Activated CD4-positive, alpha-beta T cell treated with anti-CD3 and anti-CD28 coated beads, Interleukin-2, amount 10 ng/mL, durations not matched to agents 7 days and 5 days (primary cell): ENCODE measurements at regions not wholly inside any gene's neighbourhood (a gene's known extent, or its start where the extent isn't known, plus 50 kb on each side); places are given as distances from the start of the nearest gene placed in this dataset.
A peak's percentile ranks its signal among the peaks of the same experiment; 100 is the strongest.

ENCODE experiments used
- CTCF ChIA-PET: fragments of 350-600 bp; sonication (Branson Sonifier 250); formaldehyde crosslinking; loops from one replicate; lab custom pipeline; 2021; ENCODE audit warnings: antibody characterized with exemption; lab: Charles Lee
- POLR2A ChIA-PET: fragments of 350-600 bp; sonication (Branson Sonifier 250); formaldehyde crosslinking; loops from one replicate; lab custom pipeline; 2021; ENCODE audit warnings: antibody characterized with exemption; lab: Charles Lee
- DNase-seq: peaks from one replicate; pipeline ENCODE4 v3.0.0-alpha.2; 2020
- H3K27ac Mint-ChIP-seq: one replicate; pipeline ENCODE4 v1.8.0; 2021; ENCODE audit warnings: mild to moderate bottlenecking, moderate library complexity, mixed read lengths
- H3K27me3 Mint-ChIP-seq: one replicate; pipeline ENCODE4 v1.8.0; 2021; ENCODE audit warnings: mixed read lengths
- H3K36me3 Mint-ChIP-seq: one replicate; pipeline ENCODE4 v1.8.0; 2021; ENCODE audit warnings: low read depth, mixed read lengths
- H3K4me1 Mint-ChIP-seq: one replicate; pipeline ENCODE4 v1.8.0; 2021; ENCODE audit warnings: mixed read lengths
- H3K4me3 Mint-ChIP-seq: one replicate; pipeline ENCODE4 v1.8.0; 2021; ENCODE audit warnings: mild to moderate bottlenecking, moderate library complexity, mixed read lengths
- H3K9me3 Mint-ChIP-seq: one replicate; pipeline ENCODE4 v1.8.0; 2021; ENCODE audit warnings: mixed read lengths

- Mint-ChIP-seq H3K9me3 (no peaks in the 10 kb centered on the region), H3K27ac (no peak overlapping the region), H3K4me3 (no peak overlapping the region), H3K36me3 (no peaks in the 10 kb centered on the region), H3K27me3 (peaks cover 4% of the 10 kb centered on the region), H3K4me1 (no peaks in the 10 kb centered on the region)
- CTCF ChIA-PET: interaction anchor here (0.6 kb wide), 1 partner anchor 370 kb away, joined by 3 read pairs; no protein-coding TSS in a partner anchor
- POLR2A ChIA-PET: no interaction called here
- peak; percentile 12 for DNase-seq
Measured at GRCh38 chr12:23204933-23205778, 580.2 kb downstream of the ETNK1 start.

GRCh38 chr12:23209793-23210192 is 584.8 kb downstream of the ETNK1 start:
- POLR2A ChIA-PET: no interaction called here
- H3K9me3 Mint-ChIP-seq: no peaks in the 10 kb centered on the region
- CTCF ChIA-PET: no interaction called here
- H3K4me3 Mint-ChIP-seq: no peak overlapping the region
- no peak for DNase-seq
- H3K4me1 Mint-ChIP-seq: no peaks in the 10 kb centered on the region
- no peaks in the 10 kb centered on the region for H3K27me3 Mint-ChIP-seq
- H3K27ac Mint-ChIP-seq: no peak overlapping the region
- no peaks in the 10 kb centered on the region for H3K36me3 Mint-ChIP-seq

- H3K4me1 Mint-ChIP-seq: no peaks in the 10 kb centered on the region
- no peak overlapping the region for H3K27ac Mint-ChIP-seq
- H3K9me3 Mint-ChIP-seq: peaks cover 6% of the 10 kb centered on the region
- DNase-seq: no peak
- no peak overlapping the region for H3K4me3 Mint-ChIP-seq
- CTCF ChIA-PET: no interaction called here
- H3K27me3 Mint-ChIP-seq: no peaks in the 10 kb centered on the region
- POLR2A ChIA-PET: no interaction called here
- H3K36me3 Mint-ChIP-seq: no peaks in the 10 kb centered on the region
Measured at GRCh38 chr12:23210573-23210972, 585.6 kb downstream of the ETNK1 start.

- Mint-ChIP-seq H3K4me1 (no peaks in the 10 kb centered on the region), H3K27ac (no peak overlapping the region), H3K36me3 (no peaks in the 10 kb centered on the region), H3K9me3 (peaks cover 7% of the 10 kb centered on the region), H3K27me3 (no peaks in the 10 kb centered on the region), H3K4me3 (no peak overlapping the region)
- DNase-seq: no peak
- ChIA-PET POLR2A (no interaction called here), CTCF (no interaction called here)
Measured at GRCh38 chr12:23211384-23212320, 586.7 kb downstream of the ETNK1 start.

- no peaks in the 10 kb centered on the region for H3K27me3 Mint-ChIP-seq
- no peaks in the 10 kb centered on the region for H3K4me1 Mint-ChIP-seq
- ChIA-PET POLR2A (no interaction called here), CTCF (no interaction called here)
- no peaks in the 10 kb centered on the region for H3K36me3 Mint-ChIP-seq
- no peak overlapping the region for H3K27ac Mint-ChIP-seq
- no peak overlapping the region for H3K4me3 Mint-ChIP-seq
- no peak for DNase-seq
- H3K9me3 Mint-ChIP-seq: peaks cover 7% of the 10 kb centered on the region
Measured at GRCh38 chr12:23217158-23217557, 592.2 kb downstream of the ETNK1 start.

- ChIA-PET POLR2A (no interaction called here), CTCF (no interaction called here)
- peaks cover 7% of the 10 kb centered on the region for H3K9me3 Mint-ChIP-seq
- H3K27me3 Mint-ChIP-seq: no peaks in the 10 kb centered on the region
- no peaks in the 10 kb centered on the region for H3K36me3 Mint-ChIP-seq
- no peak for DNase-seq
- no peak overlapping the region for H3K27ac Mint-ChIP-seq
- no peak overlapping the region for H3K4me3 Mint-ChIP-seq
- H3K4me1 Mint-ChIP-seq: no peaks in the 10 kb centered on the region
Measured at GRCh38 chr12:23217667-23218066, 592.7 kb downstream of the ETNK1 start.

- CTCF ChIA-PET: no interaction called here
- Mint-ChIP-seq H3K27ac (no peak overlapping the region), H3K36me3 (no peaks in the 10 kb centered on the region), H3K4me3 (no peak overlapping the region), H3K27me3 (no peaks in the 10 kb centered on the region), H3K9me3 (no peaks in the 10 kb centered on the region), H3K4me1 (no peaks in the 10 kb centered on the region)
- POLR2A ChIA-PET: no interaction called here
- no peak for DNase-seq
Measured at GRCh38 chr12:23221066-23221465, 596.1 kb downstream of the ETNK1 start.

- ChIA-PET POLR2A (no interaction called here), CTCF (interaction anchor here (0.6 kb wide), 1 partner anchor 221 kb away, joined by 4 read pairs; no protein-coding TSS in a partner anchor)
- no peaks in the 10 kb centered on the region for H3K4me1 Mint-ChIP-seq
- DNase-seq: no peak
- H3K9me3 Mint-ChIP-seq: no peaks in the 10 kb centered on the region
- H3K4me3 Mint-ChIP-seq: no peak overlapping the region
- no peak overlapping the region for H3K27ac Mint-ChIP-seq
- H3K36me3 Mint-ChIP-seq: no peaks in the 10 kb centered on the region
- H3K27me3 Mint-ChIP-seq: no peaks in the 10 kb centered on the region
Measured at GRCh38 chr12:23221926-23222325, 597.0 kb downstream of the ETNK1 start.

- POLR2A ChIA-PET: no interaction called here
- DNase-seq: no peak
- no peak overlapping the region for H3K27ac Mint-ChIP-seq
- CTCF ChIA-PET: no interaction called here
- H3K4me1 Mint-ChIP-seq: no peaks in the 10 kb centered on the region
- no peaks in the 10 kb centered on the region for H3K27me3 Mint-ChIP-seq
- H3K9me3 Mint-ChIP-seq: no peaks in the 10 kb centered on the region
- no peaks in the 10 kb centered on the region for H3K36me3 Mint-ChIP-seq
- no peak overlapping the region for H3K4me3 Mint-ChIP-seq
Measured at GRCh38 chr12:23222801-23223200, 597.8 kb downstream of the ETNK1 start.

GRCh38 chr12:23228101-23228500 is 603.1 kb downstream of the ETNK1 start:
- no peaks in the 10 kb centered on the region for H3K36me3 Mint-ChIP-seq
- peaks cover 2% of the 10 kb centered on the region for H3K27me3 Mint-ChIP-seq
- H3K4me3 Mint-ChIP-seq: no peak overlapping the region
- H3K4me1 Mint-ChIP-seq: no peaks in the 10 kb centered on the region
- H3K9me3 Mint-ChIP-seq: peaks cover 3% of the 10 kb centered on the region
- POLR2A ChIA-PET: no interaction called here
- DNase-seq: no peak
- H3K27ac Mint-ChIP-seq: no peak overlapping the region
- CTCF ChIA-PET: no interaction called here

GRCh38 chr12:23230899-23231298 is 605.9 kb downstream of the ETNK1 start:
- POLR2A ChIA-PET: no interaction called here
- no peak overlapping the region for H3K4me3 Mint-ChIP-seq

GRCh38 chr12:23236066-23236780 is 611.3 kb downstream of the ETNK1 start:
- Mint-ChIP-seq H3K4me1 (no peaks in the 10 kb centered on the region), H3K4me3 (no peak overlapping the region), H3K9me3 (no peaks in the 10 kb centered on the region), H3K36me3 (no peaks in the 10 kb centered on the region), H3K27ac (no peak overlapping the region), H3K27me3 (no peaks in the 10 kb centered on the region)
- no peak for DNase-seq
- ChIA-PET POLR2A (no interaction called here), CTCF (no interaction called here)

More at GRCh38 chr12:23230899-23231298, 605.9 kb downstream of the ETNK1 start:
- CTCF ChIA-PET: no interaction called here
- H3K36me3 Mint-ChIP-seq: no peaks in the 10 kb centered on the region
- H3K4me1 Mint-ChIP-seq: no peaks in the 10 kb centered on the region
- H3K27ac Mint-ChIP-seq: no peak overlapping the region
- no peak for DNase-seq
- peaks cover 2% of the 10 kb centered on the region for H3K27me3 Mint-ChIP-seq
- H3K9me3 Mint-ChIP-seq: peaks cover 3% of the 10 kb centered on the region
